HG03066 (cell line): ENCODE measurements at regions not wholly inside any gene's neighbourhood (a gene's known extent, or its start where the extent isn't known, plus 50 kb on each side); places are given as distances from the start of the nearest gene placed in this dataset.

ENCODE experiments used
- ATAC-seq: cut with Tn5 transposase; IDR thresholded peaks from one replicate; pipeline ENCODE4 v1.9.1; 2021; ENCODE audit warnings: low read depth; ENCODE audit not compliant: unreplicated experiment

DNA sequence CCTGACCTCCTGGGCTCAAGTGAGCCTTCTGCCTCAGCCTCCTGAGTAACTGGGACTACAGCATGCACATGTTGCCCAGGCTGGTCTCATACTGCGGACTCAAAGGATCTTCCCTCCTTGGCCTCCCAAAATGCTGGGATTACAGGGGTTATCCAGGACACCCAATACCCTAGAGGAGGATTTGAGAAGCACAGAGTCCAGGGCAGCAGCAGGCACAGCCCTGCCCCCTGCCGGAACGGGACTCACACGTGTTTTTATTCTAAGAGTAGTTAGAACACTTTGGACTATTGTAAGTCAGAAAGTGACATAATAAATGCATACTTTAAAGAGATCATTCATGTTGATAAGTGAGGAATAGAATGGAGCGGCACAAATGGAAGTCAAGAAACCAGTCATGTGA is 80.2 kb downstream of the C6orf118 start:
- no peak for ATAC-seq

- no peak for ATAC-seq
Measured at GRCh38 chr6:165227644-165228329, 81.6 kb downstream of the C6orf118 start.

- no peak for ATAC-seq
Measured at GRCh38 chr6:165223736-165224135, 85.7 kb downstream of the C6orf118 start.

DNA sequence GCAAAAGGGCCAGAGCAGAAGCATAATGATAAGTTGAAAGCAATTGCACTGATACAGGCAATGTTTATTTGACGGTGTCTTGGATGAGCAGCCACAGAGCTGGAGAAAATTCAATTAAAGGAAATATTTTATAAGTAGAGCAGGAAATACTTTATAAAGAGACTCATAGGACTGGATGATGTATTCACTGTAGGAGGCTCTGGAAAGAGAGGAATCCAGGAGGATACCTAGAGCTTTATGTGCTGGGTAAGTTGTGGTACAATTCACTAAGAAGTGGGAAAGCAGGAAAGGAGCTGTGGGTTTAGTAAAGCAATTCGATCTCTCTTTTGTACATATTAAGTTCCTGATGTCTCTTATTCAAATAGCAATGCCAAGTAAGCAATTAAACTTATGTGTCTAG is 86.3 kb downstream of the C6orf118 start:
- no peak for ATAC-seq

DNA sequence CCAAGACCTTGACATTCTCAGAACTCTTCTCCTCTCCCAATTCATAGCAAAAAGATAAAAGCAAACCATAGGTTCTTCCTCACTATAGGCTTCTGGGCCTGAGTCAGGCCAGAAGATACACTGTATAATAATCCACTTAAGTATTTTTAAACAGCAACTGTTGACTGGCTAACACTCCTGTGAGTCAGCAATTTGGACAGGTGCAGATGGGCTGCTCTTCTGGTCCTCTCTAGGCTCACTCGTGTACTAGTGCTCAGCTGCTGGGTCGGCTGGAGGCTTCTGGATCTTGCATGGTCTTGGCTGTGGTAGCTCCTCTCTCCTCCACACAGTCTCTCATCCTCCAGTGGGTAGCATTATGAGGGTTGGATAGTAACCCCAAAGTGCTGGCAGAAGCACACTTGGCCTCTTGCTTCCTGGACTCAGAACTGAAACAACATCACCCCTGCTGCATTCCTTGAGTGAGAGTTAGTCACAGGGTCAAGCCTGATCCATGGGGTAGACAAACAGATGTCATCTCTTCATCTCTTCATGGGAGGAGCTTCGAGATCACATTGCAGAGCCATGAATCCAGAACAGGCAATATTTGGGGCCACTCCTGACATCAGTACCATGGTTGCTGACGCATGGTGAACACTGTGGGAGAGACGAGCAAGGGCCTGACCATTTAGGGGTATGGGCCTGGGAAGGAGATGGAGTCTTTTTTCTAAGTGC is 86.9 kb downstream of the C6orf118 start:
- ATAC-seq = no peak

DNA sequence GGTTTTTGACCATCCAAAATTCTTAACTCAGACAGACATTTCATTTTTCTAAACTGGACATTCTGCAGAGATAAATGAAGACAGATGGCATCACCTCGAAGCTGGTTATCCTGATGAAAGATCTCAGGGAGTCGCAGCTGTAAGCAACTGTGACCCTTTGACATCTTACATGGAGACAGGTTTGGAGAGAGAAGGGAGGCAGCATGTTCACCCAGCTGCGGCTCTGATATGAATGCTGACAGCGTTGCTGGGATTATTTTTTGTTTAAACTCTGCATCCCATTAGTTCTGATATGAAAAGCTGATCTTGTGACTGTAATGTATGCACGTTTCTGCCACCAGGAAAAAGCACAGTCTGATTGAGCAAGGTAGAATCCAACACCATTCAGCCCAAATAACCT is 89.4 kb downstream of the C6orf118 start:
- no peak for ATAC-seq

GRCh38 chr6:165219629-165220028 is 89.8 kb downstream of the C6orf118 start:
- no peak for ATAC-seq

DNA sequence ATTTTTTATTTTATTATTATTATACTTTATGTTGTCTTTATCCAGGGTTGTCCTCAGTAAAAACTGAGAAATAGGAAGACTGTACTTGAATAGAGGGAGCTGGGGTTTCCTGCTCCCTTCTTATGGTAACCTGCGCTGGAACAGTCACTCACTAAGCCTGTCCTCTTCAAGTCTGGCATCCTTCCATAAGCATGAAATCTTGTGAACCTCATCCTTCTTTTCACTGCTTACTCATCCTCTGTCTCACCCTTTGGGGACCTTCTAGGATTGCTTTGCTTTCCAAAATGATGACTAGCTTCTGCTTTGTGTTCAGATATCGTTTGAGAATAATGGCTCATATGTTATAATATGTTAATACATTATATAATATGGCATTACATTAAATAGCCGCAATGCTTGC is 90.6 kb downstream of the C6orf118 start:
- ATAC-seq = no peak

GRCh38 chr6:165206798-165207197 is 102.6 kb downstream of the C6orf118 start:
- no peak for ATAC-seq

GRCh38 chr6:165205632-165206031 is 103.8 kb downstream of the C6orf118 start:
- no peak for ATAC-seq

DNA sequence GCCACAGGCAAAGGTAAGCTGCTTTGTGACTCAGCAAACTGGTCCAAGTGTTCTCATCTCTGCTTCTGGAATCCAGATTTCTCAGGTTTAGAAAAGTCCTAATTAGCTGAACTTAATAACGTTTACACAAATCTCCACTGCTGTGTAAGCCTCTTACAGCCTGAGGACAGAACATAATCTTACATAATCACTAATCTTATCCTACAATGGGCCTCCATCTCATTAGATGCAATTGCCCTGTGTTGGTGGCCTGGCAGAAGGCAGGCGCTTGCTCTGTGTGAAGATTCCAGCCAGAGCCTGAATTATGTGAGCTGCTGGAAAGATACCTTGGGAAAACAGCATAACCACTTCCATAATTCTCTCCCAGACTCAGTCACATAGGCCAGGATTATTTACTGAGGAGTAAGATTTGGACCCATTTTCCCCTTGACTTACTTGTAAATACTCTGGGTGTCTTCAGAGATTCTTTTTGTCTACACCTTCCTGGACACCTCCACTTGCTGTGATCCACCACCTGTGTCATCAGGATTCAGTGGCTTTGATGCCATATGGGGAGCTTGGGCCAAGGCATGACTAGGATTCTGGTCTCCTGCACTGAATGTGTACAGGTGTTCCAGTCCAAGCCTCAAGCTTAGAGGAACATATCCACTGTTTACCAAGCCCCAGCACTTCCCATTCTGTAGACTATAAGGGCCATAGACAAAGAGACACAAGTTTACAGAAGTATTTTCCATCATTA is 104.4 kb downstream of the C6orf118 start:
- no peak for ATAC-seq

- no peak for ATAC-seq
Measured at GRCh38 chr6:165200178-165200577, 109.2 kb downstream of the C6orf118 start.

- ATAC-seq = no peak
Measured at GRCh38 chr6:165191461-165191860, 117.9 kb downstream of the C6orf118 start.

- no peak for ATAC-seq
Measured at GRCh38 chr6:165186441-165187205, 122.8 kb downstream of the C6orf118 start.

GRCh38 chr6:165186041-165186440 is 123.4 kb downstream of the C6orf118 start:
- ATAC-seq = no peak

GRCh38 chr6:165184192-165184979 is 125.0 kb downstream of the C6orf118 start:
- ATAC-seq = no peak

DNA sequence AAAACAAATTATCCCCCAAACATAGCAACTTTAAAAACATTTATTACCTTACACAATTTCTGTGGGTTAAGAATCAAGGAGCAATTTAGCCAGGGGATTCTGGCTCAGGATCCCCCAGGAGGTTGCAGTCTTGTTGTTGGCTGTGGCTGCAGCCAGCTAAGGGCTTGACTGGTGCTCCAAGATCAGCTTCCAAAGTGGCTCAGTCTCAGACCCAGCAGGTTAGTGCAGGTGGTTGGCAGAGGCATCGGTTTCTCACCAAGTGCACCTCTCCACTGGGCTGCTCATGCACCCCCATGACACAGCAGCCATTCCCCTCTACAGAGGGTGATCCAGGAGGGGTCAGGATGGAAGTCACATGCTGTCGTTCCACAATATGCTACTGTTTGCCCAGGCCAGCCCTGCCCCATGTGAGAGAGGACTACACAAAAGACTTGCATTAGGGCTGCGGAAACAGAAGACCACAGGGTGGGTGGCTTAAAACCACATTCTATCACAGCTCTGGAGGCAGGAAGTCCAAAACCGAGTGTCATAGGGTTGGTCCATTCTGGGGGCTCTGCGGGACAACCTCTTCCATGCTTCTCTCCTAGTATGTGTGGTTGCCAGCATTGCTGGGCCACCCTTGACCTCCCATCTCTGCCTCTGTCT is 125.8 kb downstream of the C6orf118 start:
- no peak for ATAC-seq

- no peak for ATAC-seq
Measured at GRCh38 chr6:165183071-165183470, 126.3 kb downstream of the C6orf118 start.

- ATAC-seq = no peak
Measured at GRCh38 chr6:165181951-165182414, 127.4 kb downstream of the C6orf118 start.
